ENCODE measurements at regions not wholly inside any gene's neighbourhood (a gene's known extent, or its start where the extent isn't known, plus 50 kb on each side); places are given as distances from the start of the nearest gene placed in this dataset.

DNA sequence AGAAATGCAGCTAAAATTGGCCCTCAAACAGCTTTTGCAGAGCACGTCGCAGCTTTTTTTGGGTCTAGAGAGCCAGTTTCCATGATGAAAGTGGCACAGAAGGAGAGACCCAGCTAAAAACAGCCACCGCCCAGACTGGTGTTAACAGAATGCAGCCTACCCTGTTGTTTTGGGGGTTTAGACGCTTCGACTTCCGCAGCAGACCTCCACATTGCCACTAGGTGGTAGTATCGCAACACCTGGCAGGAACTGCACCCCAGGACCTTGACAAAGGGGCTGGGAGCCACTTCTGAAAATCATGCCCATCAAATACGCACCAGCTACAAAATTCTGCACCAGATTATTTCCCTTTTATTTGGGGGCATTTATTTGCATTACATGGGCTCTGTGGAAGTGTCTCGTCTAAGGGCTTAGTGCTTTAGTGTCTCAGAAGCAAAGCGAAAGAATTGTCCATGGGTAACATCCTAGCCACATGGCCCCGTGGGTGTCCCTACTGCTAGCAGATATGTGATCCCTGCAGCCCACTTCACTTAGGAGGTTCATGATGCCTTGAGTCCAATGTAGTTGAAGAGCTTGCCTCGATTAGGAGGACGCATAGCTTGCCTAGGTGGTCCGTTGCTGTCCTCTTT lies 167.1 kb downstream of the HAPSTR1 start:
- TF ChIP-seq GATA2 (IDR thresholded peaks at IDR 0.05; ENCODE audit: low read depth, low read length) (no peak), GATA3 (IDR thresholded peaks at IDR 0.05; ENCODE audit: low read depth, low read length) (no peak)

All from SH-SY5Y (cell line).